ENCODE measurements at regions not wholly inside any gene's neighbourhood (a gene's known extent, or its start where the extent isn't known, plus 50 kb on each side); places are given as distances from the start of the nearest gene placed in this dataset.

- no peak for TF ChIP-seq CTCF (conservative IDR thresholded peaks at IDR 0.05; ENCODE audit: low read depth)
- H3K27ac ChIP-seq: no peak overlapping the region
- ChIA-PET CTCF (no interaction called here), POLR2A (ENCODE audit: low non-redundant PET) (no interaction called here)
- DNase-seq (ENCODE audit: low spot score): no peak
These were observed 257.5 kb downstream of the IPMK start for GRCh38 chr10:58010073-58010702.

DNA sequence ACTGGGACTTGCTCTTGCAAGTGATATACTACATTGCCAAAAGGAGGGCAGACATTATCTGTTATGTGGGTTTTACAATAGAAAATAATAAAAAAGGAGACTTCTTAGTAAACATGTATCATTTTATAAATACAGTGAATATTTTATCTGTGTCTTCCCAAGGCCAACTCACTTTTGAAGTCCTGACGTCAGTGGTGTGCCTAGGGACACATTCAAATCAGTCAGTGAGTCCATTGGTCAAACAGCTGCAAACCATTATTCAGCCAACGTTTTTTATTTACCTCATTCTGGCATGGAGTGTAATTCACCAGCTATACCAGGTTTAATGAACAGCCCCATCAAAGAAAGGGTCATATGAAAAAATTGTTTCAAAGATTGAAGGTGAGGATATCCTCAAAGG, 263.7 kb downstream of the IPMK start:
- POLR2A ChIA-PET (ENCODE audit: low non-redundant PET): no interaction called here
- TF ChIP-seq CTCF (conservative IDR thresholded peaks at IDR 0.05; ENCODE audit: low read depth): no peak
- no peak for DNase-seq (ENCODE audit: low spot score)
- CTCF ChIA-PET: no interaction called here
- no peak overlapping the region for H3K27ac ChIP-seq

DNA sequence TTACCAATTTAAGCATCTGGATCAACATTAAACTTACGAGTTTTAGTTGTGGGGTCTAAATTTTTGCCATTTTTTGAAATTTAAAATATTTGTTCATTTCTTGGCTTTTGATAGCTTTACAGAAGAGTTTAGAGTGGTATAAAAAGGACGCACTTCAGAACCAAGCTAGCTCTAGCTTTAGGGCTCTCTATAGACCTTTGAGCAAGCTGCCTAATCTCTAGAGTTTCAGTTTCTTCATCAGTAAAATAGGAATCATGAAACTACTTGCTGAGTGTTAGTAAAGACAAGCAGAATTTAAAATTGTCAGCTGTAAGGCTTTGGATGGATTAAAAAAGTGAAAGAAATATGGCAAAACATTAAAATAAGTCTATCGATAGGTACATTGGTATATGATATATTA, 266.5 kb downstream of the IPMK start:
- ChIA-PET CTCF (no interaction called here), POLR2A (ENCODE audit: low non-redundant PET) (no interaction called here)
- no peak overlapping the region for H3K27ac ChIP-seq
- TF ChIP-seq CTCF (conservative IDR thresholded peaks at IDR 0.05; ENCODE audit: low read depth): no peak
- no peak for DNase-seq (ENCODE audit: low spot score)

DNA sequence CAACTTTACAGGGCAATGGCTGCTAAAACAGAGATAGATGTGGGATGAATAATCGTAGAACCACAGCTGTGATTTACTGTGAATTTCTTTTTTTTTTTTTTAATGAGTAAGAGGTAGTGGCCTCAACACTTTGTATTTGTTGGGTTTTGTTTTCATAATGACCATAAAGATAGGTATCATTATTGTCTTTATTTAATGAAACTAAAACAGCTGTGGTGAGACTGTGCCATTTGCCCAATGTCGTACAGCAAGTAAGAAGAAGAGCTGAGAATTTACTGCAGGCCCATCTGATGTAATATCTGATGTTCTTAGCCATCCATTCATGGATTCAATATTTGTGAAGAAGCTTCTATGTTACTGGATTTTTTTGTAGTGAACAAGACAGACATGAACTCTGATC, 271.2 kb downstream of the IPMK start:
- CTCF ChIA-PET: no interaction called here
- TF ChIP-seq CTCF (conservative IDR thresholded peaks at IDR 0.05; ENCODE audit: low read depth): no peak

GRCh38 chr10:57993302-57993701, 274.4 kb downstream of the IPMK start:
- CTCF ChIA-PET: no interaction called here
- no peak overlapping the region for H3K27ac ChIP-seq
- no peak for TF ChIP-seq CTCF (conservative IDR thresholded peaks at IDR 0.05; ENCODE audit: low read depth)
- DNase-seq (ENCODE audit: low spot score): no peak
- POLR2A ChIA-PET (ENCODE audit: low non-redundant PET): no interaction called here

More for the DNA sequence above, 271.2 kb downstream of the IPMK start:
- H3K27ac ChIP-seq: no peak overlapping the region
- POLR2A ChIA-PET (ENCODE audit: low non-redundant PET): no interaction called here
- DNase-seq (ENCODE audit: low spot score): no peak

DNA sequence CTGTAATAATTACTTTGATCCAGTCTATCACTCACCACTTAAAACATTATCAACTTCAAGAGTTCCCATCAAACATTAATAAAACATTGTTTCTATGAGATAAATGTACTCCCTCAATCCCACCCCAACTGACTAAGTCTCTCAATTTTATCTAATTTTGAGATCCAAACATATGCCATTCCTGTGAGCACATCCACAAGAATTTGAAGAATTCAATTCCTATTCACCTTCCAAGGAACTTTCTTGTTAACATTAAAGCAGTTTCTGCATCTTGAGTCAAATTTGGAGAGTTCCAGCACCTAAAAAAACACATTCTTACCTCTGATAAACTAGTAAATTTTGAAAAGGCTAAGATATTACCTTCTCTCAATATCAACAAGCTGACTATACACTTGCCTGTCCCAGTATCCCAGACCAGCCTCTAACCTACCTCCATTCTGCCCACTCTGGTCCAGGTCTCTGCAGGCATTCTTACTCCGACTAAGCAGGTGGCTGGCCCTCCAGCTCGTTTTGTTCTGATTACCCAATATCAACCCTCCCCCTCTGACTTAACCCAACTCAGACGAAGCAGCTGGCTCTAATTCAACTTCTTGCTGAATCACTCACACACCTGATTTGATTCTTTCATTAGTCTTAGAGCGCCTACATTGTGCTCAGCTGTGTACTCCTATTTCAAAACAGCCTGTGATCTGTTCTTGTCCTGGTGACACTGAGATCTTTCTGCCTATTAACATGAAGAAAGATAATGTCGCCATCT, 275.2 kb downstream of the IPMK start:
- CTCF ChIA-PET: interaction anchor here (0.6 kb wide), 1 partner anchor 84 kb away, joined by 4 read pairs; no protein-coding TSS in a partner anchor
- POLR2A ChIA-PET (ENCODE audit: low non-redundant PET): no interaction called here

More for the DNA sequence above, 275.2 kb downstream of the IPMK start:
- TF ChIP-seq CTCF (conservative IDR thresholded peaks at IDR 0.05; ENCODE audit: low read depth): no peak
- peak; percentile 52 for DNase-seq (ENCODE audit: low spot score)
- H3K27ac ChIP-seq: no peak overlapping the region
